ENCODE measurements at regions not wholly inside any gene's neighbourhood (a gene's known extent, or its start where the extent isn't known, plus 50 kb on each side); places are given as distances from the start of the nearest gene placed in this dataset.

- no peak for DNase-seq (ENCODE audit: low read depth)
- TF ChIP-seq, protein P1, sequence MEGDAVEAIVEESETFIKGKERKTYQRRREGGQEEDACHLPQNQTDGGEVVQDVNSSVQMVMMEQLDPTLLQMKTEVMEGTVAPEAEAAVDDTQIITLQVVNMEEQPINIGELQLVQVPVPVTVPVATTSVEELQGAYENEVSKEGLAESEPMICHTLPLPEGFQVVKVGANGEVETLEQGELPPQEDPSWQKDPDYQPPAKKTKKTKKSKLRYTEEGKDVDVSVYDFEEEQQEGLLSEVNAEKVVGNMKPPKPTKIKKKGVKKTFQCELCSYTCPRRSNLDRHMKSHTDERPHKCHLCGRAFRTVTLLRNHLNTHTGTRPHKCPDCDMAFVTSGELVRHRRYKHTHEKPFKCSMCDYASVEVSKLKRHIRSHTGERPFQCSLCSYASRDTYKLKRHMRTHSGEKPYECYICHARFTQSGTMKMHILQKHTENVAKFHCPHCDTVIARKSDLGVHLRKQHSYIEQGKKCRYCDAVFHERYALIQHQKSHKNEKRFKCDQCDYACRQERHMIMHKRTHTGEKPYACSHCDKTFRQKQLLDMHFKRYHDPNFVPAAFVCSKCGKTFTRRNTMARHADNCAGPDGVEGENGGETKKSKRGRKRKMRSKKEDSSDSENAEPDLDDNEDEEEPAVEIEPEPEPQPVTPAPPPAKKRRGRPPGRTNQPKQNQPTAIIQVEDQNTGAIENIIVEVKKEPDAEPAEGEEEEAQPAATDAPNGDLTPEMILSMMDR (conservative IDR thresholded peaks at IDR 0.05; ENCODE audit: low read depth, low read length), result no peak
Observed at GRCh38 chr14:86826661-86827060, 1166.3 kb downstream of the GALC start.

GRCh38 chr14:86824167-86824566 is 1168.8 kb downstream of the GALC start:
- no peak for DNase-seq (ENCODE audit: low read depth)
- TF ChIP-seq, protein P1 (conservative IDR thresholded peaks at IDR 0.05; ENCODE audit: low read depth, low read length), result no peak
- H3K4me3 ChIP-seq (ENCODE audit: low read depth, low read length), result no peak overlapping the region

More at GRCh38 chr14:86826661-86827060, 1166.3 kb downstream of the GALC start:
- H3K4me3 ChIP-seq (ENCODE audit: low read depth, low read length), result no peak overlapping the region

DNA sequence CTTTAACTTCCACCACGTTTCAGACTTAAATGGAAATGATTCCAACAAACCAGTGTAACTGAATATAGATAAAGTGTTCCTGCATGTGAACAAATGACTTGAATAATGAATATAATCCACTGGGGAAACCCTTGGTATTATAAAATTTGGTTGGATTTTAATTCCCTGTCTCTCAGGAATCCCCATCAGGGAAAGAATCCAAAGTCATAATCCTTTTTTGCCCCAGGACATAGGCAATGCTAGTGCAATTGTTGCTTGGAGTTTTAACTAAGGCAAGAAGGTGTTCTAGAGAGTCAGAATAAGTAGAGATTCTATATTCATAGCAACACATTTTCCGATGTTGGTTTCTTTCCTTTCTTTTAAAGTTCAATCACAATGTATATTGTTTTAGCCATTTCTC is 1169.4 kb downstream of the GALC start:
- no peak for DNase-seq (ENCODE audit: low read depth)
- no peak overlapping the region for H3K4me3 ChIP-seq (ENCODE audit: low read depth, low read length)
- TF ChIP-seq, protein P1 (conservative IDR thresholded peaks at IDR 0.05; ENCODE audit: low read depth, low read length), result no peak

DNA sequence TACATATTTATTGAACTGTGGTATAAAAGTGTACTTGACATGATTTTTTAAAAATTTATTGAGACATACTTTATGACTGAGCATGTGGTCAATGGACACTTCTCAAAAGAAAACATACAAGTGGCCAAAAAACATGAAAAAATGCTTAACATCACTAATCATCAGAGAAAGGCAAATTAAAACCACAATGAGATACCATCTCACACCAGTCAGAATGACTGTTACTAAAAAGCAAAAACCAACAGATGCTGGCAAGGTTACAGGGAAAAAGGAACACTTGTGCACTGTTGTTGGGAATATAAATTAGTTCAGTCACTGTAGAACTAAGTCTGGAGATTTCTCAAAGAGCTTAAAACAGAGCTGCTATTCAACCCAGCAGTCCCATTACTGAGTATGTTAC is 1177.6 kb downstream of the GALC start:
- TF ChIP-seq, protein P1 (conservative IDR thresholded peaks at IDR 0.05; ENCODE audit: low read depth, low read length), result no peak
- H3K4me3 ChIP-seq (ENCODE audit: low read depth, low read length), result no peak overlapping the region
- no peak for DNase-seq (ENCODE audit: low read depth)

GRCh38 chr14:86802726-86803125 is 1190.3 kb downstream of the GALC start:
- no peak for DNase-seq (ENCODE audit: low read depth)
- no peak overlapping the region for H3K4me3 ChIP-seq (ENCODE audit: low read depth, low read length)
- TF ChIP-seq, protein P1 (conservative IDR thresholded peaks at IDR 0.05; ENCODE audit: low read depth, low read length), result no peak

DNA sequence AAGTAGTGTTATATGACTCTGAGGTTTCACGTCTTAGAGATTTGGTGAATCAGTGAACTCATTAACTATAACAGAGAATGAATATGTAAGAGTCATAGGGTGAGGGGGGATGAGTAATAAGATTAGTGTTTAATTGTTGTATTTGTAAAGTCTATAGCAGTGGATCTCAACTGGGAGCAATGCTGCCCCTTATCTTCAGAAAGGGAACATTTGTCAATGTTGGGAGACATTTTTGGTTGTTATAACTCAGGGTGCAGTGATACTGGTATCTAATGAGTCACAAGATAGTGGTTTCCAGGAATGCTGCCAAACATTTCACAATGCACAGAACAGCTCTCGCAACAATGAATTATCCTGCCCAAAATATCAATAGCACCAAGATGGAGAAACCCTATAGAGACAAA is 1193.7 kb downstream of the GALC start:
- DNase-seq (ENCODE audit: low read depth), result peak; percentile 90
- TF ChIP-seq, protein P1 (conservative IDR thresholded peaks at IDR 0.05; ENCODE audit: low read depth, low read length), result peak; percentile 32
- no peak overlapping the region for H3K4me3 ChIP-seq (ENCODE audit: low read depth, low read length)

GRCh38 chr14:86798330-86798729 is 1194.7 kb downstream of the GALC start:
- TF ChIP-seq, protein P1 (conservative IDR thresholded peaks at IDR 0.05; ENCODE audit: low read depth, low read length), result no peak
- no peak overlapping the region for H3K4me3 ChIP-seq (ENCODE audit: low read depth, low read length)
- peak; percentile 61 for DNase-seq (ENCODE audit: low read depth)
